GM19351 (cell line): ENCODE measurements at regions not wholly inside any gene's neighbourhood (a gene's known extent, or its start where the extent isn't known, plus 50 kb on each side); places are given as distances from the start of the nearest gene placed in this dataset.

Experiments
- ATAC-seq: cut with Tn5 transposase; IDR thresholded peaks from one replicate; pipeline ENCODE4 v1.9.1; 2021; ENCODE audit warnings: mild to moderate bottlenecking, moderate library complexity; ENCODE audit not compliant: unreplicated experiment

DNA sequence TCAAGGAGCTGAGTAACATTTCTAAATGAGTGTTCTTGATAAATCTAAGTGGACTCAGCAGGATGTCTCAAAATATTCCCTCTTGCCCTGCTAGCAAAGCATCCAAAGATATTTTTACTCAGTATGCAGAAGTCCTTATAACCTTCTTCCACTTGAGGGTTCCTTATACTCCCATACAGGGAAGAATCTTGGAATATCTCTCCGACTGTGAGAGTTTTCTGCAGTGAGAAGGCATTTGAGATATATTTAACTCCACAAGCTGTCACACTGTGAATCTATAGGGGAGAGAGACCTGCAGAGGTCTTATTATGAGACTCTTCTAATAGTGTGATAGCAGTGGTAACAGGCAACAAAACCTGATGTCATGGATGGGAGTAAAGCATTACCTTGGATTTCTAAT is 1034.5 kb upstream of the PABPC4L start:
- ATAC-seq: no peak

DNA sequence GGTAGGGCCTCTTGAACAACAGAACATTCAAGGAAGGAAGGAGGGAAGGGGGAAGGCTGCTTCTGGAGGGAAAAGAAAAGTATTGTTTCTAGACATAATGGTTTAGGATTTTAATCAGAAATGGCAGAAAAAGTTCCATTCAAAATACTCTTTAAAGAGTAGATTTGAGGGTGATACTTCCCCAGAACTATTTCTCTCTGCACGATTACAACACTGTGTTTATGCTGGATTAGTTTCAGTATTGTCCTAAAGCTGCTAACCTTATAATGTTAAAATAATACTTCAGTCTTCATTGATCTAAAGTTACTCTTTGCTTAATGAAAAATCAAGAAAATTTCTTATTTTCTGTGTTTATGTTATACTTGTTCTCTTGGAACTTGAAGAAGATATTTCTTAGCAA is 1026.3 kb upstream of the PABPC4L start:
- no peak for ATAC-seq

DNA sequence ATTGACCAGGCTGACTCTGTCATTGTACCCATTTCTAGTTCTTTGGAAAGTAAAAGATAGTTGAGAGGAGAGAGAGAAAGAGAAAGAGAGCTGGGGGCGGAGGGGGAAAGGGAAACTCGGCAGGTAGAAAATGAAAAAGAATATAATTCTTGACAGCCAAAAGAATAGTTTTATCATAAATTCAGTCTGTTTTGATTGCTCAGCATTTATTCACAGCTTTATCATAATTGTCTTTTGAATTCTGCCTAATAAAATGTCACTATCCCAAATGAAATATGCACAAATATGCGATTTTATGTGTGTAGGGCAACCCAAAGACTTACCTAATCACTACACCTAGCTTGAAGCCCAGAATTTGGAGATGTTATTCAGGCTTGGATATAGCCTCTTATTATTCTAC is 1024.0 kb upstream of the PABPC4L start:
- no peak for ATAC-seq

DNA sequence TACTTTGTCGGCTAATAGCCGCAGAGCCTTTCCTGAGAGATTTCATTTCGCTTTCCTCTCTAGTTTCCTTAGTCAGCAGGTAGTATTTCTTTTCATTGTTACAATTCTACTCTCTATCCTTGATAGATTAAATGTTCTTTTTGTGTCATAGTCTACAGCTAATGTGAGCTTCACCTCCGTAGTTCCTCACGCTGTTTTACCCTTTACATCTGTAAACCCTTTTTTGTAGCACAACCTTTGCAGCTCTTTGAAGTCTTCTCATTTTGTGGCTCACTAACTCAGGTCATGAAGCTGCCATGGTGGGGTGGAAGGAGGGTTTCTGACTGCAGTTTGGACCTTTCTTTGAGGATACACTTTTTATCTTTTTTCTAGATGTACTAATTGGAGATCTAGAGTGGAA is 1008.8 kb upstream of the PABPC4L start:
- no peak for ATAC-seq

DNA sequence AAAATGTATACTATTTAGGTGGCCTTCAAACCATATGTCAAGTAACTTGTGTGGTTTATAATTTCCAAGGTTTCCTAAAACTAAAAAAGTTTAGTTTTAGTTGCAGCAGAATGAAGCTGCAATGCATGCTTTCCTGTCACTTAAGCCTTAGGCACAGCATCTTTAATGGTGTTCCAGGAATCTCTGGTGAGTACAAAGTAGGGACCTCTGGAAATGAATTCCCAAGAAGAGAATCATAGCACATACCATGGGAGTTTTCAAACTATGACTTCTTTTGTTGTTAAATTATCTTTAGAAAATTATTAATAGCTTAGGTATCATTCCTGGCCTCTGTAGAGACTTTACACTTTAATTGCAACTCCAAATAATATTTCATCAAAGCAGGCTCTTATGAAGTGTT is 1005.9 kb upstream of the PABPC4L start:
- ATAC-seq: no peak

DNA sequence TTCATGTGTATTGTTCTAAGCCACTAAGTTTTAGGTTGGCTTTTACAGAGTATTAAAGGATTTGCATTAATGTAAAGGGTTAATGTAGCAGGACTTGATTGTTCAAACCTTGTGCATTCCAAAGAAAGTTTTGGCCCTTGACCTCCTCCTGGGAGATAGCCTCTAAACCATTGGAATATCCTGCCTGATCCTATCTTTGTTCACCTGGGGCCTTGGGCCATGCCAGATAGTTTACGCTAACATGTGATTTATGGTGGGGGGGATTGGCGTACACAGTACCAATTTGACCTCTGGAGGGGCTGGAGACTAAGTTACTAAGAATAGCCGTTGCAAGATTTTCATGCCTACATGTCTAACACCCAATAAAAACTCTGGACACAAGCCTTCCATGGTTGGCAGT is 1002.7 kb upstream of the PABPC4L start:
- no peak for ATAC-seq

DNA sequence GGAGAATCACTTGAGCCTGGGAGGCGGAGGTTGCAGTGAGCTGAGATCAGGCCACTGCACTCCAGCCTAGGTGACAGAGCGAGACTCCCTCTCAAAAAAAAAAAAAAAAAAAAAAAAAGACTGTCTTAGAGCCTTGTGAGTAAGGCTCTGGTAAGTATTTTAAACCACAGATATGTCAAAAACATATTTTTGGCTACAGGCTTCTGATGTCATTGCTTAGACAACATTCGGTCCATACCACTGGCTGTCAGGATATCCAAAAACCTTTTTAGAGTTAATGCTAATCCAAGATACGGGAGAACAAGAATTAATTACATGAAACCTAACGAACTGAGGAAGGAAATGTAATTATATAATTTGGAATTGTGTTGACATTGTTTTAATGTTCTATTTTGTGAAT is 999.5 kb upstream of the PABPC4L start:
- ATAC-seq: no peak

DNA sequence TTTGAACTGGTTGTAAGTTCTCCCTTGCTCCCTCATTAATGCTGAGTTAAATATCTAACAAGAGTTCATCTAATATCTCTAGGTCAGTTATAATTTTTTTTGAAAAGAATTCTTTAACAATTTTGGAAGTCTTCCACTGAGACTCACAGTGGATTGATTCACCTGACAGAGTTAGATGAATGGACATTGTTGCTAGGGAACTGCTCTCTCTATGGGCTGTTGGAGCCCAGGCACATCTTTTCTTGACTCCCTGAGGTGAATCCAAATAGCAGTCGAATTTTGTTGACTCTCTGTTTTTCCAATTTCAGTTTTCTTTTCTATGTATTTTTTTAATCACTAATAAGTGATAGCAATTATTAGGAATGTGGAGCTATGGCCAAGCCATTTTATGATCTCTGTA is 996.1 kb upstream of the PABPC4L start:
- no peak for ATAC-seq

DNA sequence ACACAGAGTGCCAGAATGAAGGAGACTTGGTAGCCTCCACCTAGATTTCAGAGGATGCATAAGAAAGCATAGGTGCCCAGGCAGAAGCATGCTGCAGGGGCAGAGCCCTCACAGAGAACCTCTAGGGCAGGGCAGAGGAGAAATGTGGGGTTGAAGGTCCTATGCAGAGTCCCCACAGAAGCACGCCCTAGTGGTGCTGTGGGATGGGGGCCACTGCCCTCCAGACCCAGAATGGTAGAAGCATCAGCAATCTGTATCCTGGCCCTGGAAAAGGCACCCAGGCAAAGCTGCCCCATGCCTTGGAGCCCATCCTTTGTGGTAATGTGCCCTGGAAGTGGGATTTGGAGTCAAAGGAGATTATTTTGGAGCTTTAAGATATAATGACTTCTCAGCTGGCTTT is 992.9 kb upstream of the PABPC4L start:
- no peak for ATAC-seq

DNA sequence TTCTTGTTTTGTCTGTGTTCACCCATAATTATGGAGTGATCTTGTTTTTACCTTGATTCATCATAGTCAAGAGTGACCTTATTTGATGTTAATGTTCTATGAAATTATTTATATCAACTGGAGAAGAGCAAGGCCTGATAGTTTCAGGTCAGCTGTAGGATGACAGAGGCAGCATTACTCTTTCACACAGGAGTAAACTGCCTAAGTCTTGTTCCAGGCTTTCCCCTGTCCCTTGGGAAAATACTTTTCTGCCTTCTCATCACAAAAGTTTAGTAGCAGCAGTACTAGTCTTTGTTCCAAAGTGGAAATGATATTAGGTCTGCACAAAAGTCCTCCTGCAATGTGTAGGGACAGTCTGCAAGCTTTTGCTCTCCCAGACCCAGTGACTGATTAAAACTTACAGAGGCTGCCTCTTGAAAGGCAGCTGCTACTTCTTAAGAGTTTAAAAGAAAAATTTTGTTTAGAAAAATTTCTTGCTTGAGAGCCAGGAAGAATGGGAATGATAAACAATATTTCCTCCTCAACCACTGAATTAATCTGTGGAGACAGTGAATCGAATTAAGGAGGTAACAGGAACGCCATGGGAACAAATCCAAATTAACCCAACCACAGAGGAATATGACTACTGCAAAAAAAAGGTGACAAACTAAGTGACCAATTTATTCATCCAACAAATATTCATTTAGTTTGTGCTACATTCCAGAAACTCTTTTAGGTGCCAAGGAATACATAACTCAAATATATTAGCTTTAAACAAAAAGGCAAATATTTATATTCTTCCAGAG is 991.4 kb upstream of the PABPC4L start:
- ATAC-seq: no peak

DNA sequence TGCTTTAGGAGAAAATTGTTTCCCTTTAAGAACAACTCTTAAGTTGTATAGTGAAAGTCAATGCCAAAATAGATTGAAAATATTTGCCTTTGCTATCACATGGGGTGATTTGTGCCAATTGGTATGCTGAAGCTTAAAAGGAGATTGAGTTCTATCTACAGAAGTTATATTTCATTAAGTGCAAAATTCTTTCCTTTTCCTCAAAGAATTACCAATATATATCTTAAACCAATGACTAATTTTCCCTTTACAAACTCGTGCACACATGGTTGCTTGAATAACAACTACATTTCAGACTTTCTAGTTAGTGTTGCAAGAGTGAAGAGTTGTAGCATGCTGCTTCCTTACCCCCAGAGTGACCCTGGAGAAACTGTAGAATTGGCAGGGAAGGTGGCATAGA is 990.0 kb upstream of the PABPC4L start:
- ATAC-seq: no peak

DNA sequence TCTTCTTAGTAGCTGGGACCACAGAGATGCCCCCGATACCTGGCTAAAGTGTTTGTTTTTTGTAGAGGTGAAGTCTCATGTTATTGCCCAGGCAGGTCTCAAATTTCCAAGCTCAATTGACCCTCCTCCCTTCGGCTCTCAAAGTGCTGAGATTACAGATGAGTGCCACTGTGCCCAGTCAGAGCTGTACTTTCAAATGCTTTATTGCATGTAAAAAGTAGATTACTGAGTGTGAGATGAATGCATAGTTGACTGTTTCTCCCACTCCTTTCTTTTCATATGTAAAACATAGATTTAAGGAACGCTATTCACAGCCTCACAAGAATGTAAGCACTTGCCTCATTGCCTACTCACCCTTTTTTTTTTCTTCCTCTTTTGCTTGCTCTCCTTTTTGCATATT is 984.4 kb upstream of the PABPC4L start:
- ATAC-seq: no peak

DNA sequence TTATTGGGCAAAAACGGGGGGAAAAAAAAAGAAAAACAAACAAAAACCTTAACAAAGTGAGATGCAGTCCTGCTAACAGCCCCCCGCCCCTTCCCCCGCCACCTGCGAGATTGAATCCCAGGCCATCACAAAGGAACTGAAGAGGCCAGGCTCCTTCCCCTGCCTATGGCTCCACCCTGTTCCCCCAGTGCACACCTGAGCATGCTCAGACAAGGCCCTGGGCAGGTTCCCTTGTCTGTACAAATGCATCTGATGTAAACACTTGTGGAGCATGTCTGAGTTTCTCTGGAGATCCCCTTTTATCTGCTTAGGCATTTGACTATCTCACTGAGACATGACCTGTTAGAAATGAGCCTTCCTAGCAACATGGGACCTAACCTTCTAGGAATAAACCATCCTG is 983.7 kb upstream of the PABPC4L start:
- no peak for ATAC-seq

DNA sequence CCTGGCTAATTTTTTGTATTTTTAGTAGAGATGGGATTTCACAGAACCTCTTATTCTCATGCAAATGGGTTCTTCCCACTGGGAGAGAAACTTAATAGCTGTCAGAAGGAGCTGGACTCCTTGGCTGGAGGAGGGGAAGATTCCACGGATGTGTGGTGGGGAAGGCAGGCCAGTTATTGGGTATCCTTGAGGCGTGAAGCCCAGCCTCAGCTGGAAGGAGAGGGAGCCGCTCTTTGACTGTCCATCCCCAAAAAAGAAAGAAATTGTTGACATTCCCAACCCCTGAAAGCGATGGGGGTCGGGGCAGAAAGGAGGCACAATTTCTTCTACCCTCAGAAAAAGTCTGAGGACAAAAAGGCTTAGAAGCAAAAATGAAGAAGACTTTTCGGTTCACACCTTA is 983.1 kb upstream of the PABPC4L start:
- ATAC-seq: no peak

DNA sequence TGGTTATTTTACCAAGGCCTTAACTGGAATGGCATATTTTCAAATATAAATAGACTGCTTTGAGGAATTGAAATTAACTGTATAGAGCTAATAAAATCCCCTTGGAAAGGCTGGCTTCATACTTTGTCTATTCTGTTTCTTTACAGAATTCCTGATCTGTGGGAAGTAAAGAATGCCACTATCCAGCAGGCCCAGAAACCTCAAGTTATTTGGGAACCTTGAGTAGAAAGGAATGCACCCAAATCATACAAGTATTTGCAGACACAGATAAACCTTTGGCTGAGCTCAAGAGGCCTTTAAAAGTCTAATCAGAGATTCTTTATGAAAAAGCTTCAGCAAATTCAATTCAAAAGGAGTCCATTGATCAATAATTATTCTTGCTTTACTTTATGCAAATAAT is 975.7 kb upstream of the PABPC4L start:
- ATAC-seq: no peak

DNA sequence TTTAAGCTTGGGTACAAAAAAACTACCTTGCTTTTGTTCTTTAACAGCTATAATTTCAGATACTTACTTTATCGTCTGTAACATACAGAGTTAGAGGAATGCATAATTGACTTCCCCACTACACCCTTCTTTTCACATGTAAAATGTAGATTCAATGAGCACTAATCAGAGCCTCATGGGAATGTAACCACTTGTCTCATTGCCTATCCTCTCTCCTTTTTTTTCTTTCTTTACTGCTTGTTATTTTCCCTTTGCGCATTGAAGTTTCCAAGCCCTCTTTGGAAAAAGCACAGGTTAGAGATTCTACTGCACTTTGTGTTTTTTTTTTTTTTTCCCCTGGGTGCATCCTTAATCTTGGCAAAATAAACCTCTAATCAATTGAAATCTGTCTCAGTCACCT is 965.1 kb upstream of the PABPC4L start:
- no peak for ATAC-seq

DNA sequence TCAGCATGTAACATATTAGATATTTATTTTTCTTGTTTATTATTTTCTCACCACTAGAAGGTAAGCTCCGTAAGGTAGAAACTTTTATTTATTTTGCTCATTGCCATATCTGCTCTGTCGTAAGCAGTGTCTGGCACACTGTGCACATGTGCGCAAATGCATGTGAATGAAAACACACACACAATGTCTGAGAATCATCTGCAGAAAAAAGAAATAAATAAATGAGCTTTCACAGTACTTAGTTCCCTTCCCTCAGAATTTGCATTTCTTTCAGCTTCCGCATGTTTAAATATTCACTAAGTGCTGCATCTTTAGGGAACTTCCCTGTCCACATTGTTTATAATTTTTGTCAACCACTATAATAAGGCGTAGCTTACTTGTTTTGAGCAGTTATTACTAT is 963.0 kb upstream of the PABPC4L start:
- ATAC-seq: no peak

DNA sequence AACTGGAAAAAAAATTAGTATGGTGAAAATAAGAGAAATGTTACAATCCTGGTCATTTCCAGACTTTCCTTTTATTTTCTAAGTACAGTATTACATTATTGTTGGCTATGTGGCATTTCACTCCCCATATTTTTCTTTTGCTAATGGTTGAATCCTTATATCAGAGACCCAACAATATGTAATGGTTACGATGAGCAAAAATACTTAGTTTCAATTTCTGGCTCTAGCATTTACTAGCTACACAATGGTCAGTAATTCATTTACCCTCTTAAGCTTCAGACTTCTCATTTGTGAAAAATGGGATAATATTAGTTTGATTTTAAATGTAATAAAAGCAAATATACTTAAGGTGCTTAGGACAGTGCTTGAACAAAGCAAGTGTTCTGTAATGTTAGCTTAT is 942.9 kb upstream of the PABPC4L start:
- ATAC-seq: no peak

DNA sequence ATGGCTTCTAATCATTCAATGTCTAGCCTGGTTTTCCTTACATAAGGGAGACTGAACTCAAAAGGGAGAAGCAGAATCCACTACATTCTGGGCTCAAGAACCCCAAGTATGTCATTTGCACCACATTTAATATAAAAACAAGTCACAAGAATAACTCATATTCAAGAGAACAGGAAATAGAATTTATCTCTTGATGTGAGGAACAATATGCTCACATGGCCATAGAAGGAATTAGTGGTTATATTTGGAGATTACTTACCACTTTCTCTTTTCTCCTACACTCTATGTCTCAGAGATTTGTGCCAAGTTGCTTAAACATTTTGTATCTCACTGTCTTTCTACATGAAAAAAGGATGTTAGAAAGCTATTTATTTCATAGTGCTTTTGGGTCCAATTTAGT is 922.6 kb upstream of the PABPC4L start:
- no peak for ATAC-seq

DNA sequence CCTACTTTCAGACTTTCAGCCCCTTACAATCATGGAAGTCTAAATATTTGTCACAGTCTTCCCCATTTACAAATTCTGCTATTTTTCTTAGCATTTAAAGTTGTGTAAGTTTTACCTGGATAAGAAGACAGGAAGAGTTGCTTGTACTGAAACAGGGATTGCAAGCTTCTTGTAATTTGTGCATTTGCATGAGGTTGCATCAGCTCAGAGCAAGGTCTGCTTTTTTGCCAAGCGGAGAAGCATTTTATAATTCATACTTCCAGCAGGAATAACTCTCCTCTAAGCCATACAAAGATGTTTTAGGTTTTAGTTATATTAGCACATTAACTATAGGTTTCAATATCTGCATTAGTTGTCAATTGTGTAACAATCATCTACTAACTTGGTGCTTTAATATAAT is 922.0 kb upstream of the PABPC4L start:
- ATAC-seq: no peak

DNA sequence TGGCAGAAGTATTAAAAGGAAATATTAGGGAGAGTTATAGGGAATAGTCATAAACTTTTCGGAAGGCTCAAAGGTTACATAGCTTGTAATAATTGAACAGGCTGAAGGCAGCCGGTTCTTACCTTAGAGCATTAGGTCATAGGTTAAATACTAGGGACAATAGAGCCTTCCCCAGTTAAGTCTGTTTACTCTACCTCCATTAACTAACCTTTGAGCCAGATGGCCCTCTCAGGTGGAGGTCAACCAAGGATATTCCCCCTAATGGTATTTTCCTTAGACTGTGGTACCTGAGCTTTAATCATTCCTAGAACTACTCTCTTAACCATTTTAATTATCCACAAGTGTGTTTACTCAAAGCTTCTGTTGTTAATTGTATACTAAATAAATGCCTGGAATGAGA is 920.9 kb upstream of the PABPC4L start:
- ATAC-seq: no peak

DNA sequence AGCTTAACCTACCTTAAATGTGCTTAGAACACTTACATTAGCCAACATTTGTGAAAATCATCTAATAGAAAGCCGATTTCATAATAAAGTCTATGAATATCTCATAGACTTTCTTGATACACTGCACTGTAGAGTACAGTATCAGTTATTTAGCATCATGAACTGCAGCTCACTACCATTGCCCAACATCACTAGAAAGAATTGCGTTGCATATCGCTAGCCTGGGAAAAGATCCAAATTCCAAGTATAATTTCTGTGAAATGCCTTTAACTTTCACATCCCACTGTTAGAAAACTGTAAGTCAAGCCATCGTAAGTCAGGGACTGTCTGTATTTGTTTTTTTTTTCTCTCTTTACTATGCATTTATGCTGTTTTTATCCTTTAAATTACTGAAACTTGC is 918.6 kb upstream of the PABPC4L start:
- ATAC-seq: no peak

DNA sequence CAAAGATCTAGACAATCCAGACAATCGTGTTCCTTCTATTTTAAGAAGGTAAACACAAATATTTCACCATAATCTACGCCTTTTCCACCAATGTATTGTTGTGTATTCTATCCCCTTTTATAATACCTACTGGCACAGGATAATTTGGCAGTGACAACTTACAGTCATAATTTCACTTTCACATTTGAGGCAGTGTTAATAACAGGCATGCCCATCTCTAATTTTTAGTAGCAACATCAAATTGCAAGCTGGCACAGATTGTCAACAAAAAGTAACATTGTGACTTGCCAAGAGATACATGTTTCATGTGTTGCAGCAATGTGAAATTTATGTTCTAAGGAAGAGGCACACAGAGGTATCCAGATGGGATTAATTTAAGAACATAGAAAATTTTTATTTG is 912.5 kb upstream of the PABPC4L start:
- ATAC-seq: no peak
